HFF-Myc (cell line): ENCODE measurements at regions not wholly inside any gene's neighbourhood (a gene's known extent, or its start where the extent isn't known, plus 50 kb on each side); places are given as distances from the start of the nearest gene placed in this dataset.

Experiments
- DNase-seq: peaks from one replicate; pipeline ENCODE4 v3.0.0-alpha.2; 2011; ENCODE audit warnings: low read depth; ENCODE audit errors: extremely low read depth
- H3K4me3 ChIP-seq: replicated peaks from 2 replicates; pipeline ENCODE4 v1.5.1; 2011; ENCODE audit warnings: low read depth, mild to moderate bottlenecking, control low read depth, low read length
- TF ChIP-seq, protein P1 (sequence below): IDR thresholded peaks from 2 replicates; pipeline ENCODE4 v1.5.1; 2012; ENCODE audit warnings: mild to moderate bottlenecking, low read depth, low read length, control low read depth; ENCODE audit errors: missing control alignments

- no peak overlapping the region for H3K4me3 ChIP-seq
- DNase-seq: no peak
- TF ChIP-seq, protein P1, sequence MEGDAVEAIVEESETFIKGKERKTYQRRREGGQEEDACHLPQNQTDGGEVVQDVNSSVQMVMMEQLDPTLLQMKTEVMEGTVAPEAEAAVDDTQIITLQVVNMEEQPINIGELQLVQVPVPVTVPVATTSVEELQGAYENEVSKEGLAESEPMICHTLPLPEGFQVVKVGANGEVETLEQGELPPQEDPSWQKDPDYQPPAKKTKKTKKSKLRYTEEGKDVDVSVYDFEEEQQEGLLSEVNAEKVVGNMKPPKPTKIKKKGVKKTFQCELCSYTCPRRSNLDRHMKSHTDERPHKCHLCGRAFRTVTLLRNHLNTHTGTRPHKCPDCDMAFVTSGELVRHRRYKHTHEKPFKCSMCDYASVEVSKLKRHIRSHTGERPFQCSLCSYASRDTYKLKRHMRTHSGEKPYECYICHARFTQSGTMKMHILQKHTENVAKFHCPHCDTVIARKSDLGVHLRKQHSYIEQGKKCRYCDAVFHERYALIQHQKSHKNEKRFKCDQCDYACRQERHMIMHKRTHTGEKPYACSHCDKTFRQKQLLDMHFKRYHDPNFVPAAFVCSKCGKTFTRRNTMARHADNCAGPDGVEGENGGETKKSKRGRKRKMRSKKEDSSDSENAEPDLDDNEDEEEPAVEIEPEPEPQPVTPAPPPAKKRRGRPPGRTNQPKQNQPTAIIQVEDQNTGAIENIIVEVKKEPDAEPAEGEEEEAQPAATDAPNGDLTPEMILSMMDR: no peak
Measured at GRCh38 chr18:2028986-2029385, 542.3 kb downstream of the METTL4 start.

DNA sequence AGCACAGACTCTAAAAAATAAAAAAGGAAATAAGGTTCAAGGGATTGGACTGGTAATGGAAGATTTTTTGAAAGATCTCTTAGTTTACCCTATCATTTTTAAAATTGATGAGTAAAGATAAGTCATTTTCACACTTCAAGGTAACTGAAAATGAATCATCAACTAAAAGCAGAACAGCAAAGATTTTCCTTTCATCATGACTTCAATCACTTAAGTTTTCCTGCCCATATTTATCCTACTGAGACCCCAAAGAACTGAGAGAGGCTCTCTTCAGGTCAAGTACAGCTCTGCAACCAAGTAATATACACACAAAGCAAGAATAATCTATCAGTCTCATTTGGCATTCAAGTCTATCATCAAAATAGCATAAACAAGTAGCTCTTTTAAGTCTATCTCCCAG is 540.7 kb downstream of the METTL4 start:
- DNase-seq: no peak
- TF ChIP-seq, protein P1: no peak
- no peak overlapping the region for H3K4me3 ChIP-seq

DNA sequence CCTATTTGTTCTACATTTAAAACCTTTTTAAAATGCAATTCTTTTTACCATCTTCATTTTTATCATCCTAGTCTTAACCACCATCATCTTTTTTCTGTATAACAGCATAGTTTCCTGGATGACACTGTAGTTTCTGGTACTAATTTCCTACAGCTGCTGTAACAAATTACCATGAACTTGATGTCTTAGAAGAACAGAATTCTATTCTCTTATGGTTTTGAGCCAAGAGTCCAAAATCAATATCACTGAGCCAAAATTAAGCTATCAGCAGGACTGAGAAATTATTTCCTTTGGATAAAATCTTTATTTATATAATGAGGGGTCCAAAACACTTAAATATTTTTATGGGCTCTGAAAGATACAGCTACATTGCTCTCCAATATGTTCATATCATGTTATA is 539.3 kb downstream of the METTL4 start:
- TF ChIP-seq, protein P1: no peak
- H3K4me3 ChIP-seq: no peak overlapping the region
- DNase-seq: no peak

GRCh38 chr18:2035056-2035455 is 536.2 kb downstream of the METTL4 start:
- no peak overlapping the region for H3K4me3 ChIP-seq
- no peak for DNase-seq
- TF ChIP-seq, protein P1: no peak

- TF ChIP-seq, protein P1: no peak
- no peak overlapping the region for H3K4me3 ChIP-seq
- no peak for DNase-seq
Measured at GRCh38 chr18:2036086-2036485, 535.2 kb downstream of the METTL4 start.

DNA sequence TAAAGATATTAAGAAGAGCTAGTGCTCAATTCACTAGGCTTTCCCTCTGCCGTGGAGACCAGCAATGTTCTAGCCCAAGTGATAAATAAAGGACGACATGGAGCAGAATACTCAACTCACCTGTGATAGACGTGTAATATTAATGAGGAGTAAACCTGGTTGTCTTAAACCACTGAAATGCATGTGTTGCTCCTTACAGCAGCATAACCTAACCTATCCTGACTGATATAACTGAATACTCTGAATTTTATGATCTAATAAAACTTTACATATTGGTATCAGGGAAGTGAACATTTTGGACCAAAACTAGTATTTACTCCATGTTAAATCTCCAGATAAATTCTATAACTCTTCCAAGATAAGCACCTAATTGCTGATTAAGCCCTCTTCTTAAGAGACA is 531.0 kb downstream of the METTL4 start:
- TF ChIP-seq, protein P1: no peak
- DNase-seq: no peak
- no peak overlapping the region for H3K4me3 ChIP-seq

DNA sequence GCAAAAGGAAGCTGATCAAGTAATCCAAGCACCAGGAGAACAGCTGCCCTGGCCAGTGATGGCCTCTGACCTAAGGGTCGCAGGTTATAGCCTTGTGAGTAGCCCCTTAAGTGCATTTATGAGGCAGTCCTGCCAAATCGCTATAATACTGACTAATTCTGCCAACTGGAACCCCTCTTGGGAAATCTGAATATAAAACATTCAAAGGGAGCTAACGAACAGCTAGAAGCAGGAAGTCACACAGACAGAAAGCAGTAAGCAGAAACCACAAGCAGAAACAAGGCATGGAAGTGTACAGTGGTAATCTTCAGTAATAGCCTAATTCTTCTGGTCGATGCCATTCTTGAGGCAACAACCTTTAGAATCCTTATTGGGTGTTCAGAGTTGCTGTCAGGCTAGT is 521.3 kb downstream of the METTL4 start:
- TF ChIP-seq, protein P1: no peak
- H3K4me3 ChIP-seq: no peak overlapping the region
- no peak for DNase-seq
